Vagina (tissue), 2 donors: ENCODE measurements at regions not wholly inside any gene's neighbourhood (a gene's known extent, or its start where the extent isn't known, plus 50 kb on each side); places are given as distances from the start of the nearest gene placed in this dataset.

Source experiments
- CTCF ChIP-seq, 3 experiments: fragments of 450-650 bp in 2 of 3; fragments of 200-600 bp in 1 of 3; sonication (generic) in 1 of 3; IDR thresholded peaks; one replicate each; pipeline ENCODE4 v1.5.1; 2017 to 2019; ENCODE audit warnings: antibody characterized with exemption in 3 of 3, mild to moderate bottlenecking in 2 of 3, moderate library complexity in 2 of 3
- POLR2A ChIP-seq, 2 donors: fragments of 450-650 bp; IDR thresholded peaks; one replicate each; pipeline ENCODE4 v1.6.1; 2017; ENCODE audit warnings: antibody characterized with exemption in 2 of 2, mild to moderate bottlenecking in 2 of 2, moderate library complexity in 2 of 2
- POLR2AphosphoS5 ChIP-seq, 2 donors: sonication (generic); formaldehyde crosslinking; IDR thresholded peaks; one replicate each; pipeline ENCODE4 v1.9.0; 2017; ENCODE audit warnings: antibody characterized with exemption in 2 of 2, mild to moderate bottlenecking in 2 of 2, low read depth in 1 of 2; ENCODE audit not compliant: insufficient read depth in 1 of 2

GRCh38 chr12:107167756-107168155, 74.4 kb upstream of the CRY1 start:
- TF ChIP-seq POLR2A (IDR thresholded peaks at IDR 0.05) (no peak), CTCF (IDR thresholded peaks at IDR 0.05) (no peak), POLR2AphosphoS5 (IDR thresholded peaks at IDR 0.05; ENCODE audit: insufficient read depth in 1 of 2, low read depth in 1 of 2) (no peak)
